GDM1 (cell line): ENCODE measurements at regions not wholly inside any gene's neighbourhood (a gene's known extent, or its start where the extent isn't known, plus 50 kb on each side); places are given as distances from the start of the nearest gene placed in this dataset.
"Not testable (repeated sequence)": the region's sequence is repeated elsewhere in the genome, so short reads cannot be mapped to it uniquely, and the experiment has no call there.

Experiments
- DNase-seq: peaks from one replicate; lab custom pipeline; 2025; lab: John Stamatoyannopoulos, UW

DNA sequence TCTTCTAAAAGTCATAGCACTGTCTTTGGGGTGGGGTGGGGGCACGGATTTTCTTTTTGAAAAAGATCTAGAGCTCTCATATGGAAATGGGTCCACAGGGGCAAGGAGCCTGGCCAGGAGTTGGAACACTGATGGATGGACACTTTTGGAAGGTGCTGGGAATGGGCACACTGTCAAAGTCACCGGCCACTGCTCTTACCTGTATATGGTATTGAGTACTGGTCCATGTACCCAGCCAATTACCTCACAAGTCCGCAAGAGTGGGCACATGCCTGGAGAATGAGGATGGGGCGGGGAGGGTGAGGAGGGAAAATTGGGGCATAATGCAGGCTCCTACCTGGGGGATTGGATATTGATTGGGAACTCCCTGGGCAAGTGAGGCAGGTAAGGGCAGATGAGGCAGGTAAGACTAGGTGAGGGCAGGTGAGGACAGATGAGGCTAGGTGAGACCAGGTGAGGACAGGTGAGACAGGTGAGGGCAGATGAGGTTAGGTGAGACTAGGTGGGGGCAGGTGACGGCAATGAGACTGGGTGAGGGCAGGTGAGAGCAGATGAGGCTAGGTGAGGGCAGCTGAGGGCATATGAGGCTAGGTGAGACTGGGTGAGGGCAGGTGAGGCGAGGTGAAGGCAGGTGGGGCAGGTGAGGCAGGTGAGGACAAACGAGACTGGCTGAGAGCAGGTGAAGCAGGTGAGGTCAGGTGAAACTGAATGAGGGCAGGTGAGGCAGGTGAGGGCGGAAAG lies 167.9 kb downstream of the NRN1 start:
- no peak for DNase-seq

DNA sequence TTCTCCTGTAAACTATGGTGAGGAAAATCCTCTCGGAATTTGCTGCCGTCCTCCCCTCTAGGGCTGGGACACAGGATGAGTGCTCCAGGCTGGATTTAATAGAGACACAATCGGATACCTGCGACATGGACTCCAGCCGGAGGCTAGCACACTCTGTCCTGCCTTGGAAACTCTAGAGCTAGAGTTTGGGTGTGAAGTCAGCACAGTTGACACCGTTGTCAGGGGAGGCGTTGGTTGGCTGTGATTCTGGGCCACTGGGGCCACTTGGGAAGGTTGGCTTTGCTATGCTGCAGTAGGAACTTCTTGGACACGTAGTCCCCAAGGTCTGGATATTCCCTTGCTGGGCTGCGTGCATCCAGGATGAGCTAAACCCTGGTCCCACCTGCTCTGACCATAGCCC lies 169.4 kb downstream of the NRN1 start:
- DNase-seq: no peak

DNA sequence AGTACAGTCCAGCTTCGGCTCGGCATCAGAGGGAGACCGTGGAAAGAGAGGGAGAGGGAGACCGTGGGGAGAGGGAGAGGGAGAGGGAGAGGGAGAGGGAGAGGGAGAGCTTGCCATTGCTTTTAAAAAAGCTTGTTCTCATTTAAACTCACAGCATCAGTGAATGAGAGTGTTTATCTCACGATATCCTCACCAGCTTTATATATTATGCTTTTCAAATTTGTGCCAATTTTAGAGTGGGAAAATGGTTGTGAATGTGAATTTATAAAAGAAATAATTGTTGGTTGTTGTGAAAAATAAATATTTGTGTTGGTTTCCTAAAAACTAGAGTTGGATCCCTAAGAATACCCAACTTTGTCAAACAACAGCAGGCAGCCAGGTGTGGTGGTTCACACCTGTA lies 170.1 kb downstream of the NRN1 start:
- not testable (repeated sequence) for DNase-seq

DNA sequence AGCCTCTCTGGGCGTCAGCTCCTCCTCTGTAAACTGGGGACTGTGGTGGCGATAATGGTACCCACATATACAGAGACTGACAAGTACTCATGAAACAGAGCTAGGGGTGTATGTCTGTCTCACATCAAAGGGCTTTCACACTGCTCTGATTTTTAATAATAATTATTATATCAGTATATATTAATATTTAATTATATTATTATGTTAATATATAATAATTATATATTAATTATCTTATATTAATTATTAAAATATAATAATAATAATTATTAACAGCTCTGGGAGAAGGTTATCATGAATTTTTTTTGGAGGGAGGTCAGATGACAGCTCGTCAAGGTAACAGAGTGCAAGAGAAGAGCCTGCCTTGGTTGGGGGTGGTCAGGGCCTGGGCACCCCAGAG lies 173.6 kb downstream of the NRN1 start:
- DNase-seq: no peak

DNA sequence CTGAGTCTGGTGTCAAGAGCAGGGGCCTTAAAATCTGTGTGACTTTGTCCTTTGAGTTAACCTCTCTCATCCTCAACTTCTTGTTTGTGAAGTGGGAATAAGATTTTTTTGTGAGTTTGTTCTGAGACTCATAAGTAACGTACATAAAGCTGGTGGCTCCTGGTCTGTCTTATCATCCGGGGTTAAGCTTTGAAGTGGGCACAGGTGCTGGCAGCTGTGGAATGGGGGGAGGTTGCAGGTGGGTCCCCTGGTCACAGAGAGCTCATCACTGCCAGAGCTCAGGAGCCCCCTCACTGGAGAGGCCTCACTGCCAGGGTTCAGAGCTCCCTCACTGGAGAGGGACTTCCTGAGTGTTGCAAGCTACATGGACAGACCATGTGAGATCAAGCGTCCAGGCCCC lies 174.1 kb downstream of the NRN1 start:
- no peak for DNase-seq

DNA sequence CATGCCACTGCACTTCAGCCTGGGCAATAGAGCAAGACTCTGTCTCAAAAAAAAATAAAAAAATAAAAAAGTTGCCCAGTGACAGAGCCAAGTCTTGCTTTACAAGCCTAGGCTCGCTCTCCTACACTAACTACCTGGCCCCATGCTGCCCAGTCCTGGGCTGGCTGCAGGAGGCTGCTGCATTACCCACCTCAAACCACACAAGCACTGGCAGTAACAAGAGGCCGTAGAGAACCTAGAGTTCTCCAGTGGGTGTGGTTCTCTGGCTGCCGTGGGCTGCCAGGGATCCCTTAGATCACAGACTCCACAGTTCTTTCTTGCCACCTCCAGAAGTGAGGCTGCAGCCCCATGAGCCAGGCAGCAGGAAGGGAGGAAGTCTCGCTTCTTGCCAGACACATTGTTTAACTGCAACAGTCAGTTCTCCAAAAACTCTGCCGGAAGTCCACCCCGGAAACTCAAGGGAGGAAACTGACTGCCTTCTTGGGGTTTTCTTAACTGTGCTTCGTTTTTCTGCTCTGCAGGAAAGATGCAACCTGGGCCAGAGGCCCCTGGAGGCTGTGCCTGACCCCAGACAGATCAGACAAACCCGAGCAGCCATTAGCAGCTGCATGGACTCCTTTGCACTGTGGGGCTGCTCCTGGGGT lies 175.4 kb downstream of the NRN1 start:
- peak; percentile 15 for DNase-seq

DNA sequence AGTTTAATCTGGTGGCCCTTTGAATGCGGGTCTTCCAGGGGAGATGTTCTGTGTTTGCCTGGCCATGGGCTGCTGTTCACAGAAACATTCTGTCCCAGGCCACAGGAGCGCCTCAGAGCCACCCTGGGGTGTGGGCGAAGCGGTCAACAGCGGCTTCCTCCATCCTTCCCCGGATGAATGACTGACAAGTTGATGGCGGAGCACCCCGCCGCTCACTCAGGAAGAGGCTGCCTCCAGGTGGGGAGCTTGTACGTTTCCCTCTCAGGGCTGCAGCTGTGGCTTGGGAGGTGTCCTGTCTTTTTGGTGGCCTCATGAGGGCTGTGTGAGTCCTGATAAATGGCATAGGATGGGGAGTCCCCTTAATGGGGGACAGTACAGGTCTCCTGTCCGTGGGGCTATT lies 178.4 kb downstream of the NRN1 start:
- no peak for DNase-seq

DNA sequence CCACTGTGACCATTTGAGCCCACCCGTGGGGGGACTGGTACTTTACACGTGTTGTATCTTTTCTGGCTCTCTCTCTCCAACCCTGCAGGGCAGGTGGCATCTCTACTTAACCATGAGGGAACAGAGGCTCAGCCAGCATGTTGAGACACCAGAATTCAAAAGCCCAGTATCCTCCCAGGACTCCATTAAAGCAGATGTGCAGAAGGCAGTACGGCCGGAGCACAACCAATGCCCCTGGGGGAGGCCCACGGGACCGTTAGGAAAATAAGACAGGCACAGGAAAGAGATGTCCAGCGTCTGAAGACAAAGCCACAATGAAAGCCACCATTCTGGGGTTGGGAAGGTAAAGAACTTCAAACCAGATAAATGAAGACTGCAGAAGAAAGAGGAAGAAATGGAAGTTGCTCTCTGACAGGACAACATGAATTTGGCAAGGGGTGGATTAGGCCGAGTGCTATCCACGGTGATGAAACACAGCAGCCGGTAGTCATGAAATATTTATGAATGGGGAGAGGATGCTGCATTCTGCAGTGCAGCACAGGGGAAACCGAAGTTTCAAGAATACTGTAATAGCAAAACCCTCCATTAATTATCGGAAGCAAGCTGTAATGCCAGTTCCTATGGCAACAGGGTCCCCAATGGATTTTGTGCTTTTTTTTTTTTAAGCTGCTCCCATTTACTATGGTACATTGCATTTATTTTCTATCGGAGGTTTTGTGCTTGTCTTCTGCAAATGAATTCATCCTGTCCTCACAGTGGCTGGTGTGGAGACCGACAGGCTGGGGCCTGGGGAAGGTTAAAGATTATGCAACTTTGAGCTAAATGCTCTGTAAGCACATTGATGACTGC lies 179.4 kb downstream of the NRN1 start:
- no peak for DNase-seq

DNA sequence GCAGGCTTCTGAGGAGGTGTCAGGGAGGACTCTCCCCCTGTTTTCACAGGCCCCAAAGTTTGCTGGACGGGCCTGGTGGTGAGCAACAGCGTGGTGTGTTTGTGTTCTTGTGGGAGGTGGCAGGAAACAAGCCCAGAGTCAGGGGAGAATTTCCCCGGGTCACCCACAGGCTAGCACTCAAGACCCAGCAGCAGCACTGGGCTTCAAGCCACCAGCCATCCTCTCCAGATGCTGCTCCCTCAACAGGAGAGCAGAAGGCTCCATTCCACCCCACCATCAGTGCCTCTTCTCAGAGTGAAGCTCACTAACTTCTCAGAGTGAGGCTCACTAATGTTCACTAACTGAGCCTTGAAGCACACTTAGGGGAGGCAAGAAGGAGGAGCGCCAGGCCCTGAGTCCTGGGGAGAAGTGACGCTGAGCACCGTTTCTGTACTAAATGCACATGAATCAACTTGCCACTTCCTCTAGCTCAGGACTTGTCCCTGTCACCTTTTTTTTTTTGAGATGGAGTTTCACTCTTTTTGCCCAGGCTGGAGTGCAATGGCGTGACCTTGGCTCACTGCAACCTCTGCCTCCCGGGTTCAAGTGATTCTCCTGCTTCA lies 182.2 kb downstream of the NRN1 start:
- not testable (repeated sequence) for DNase-seq
